Suprapubic skin (tissue), 4 donors: ENCODE measurements at regions not wholly inside any gene's neighbourhood (a gene's known extent, or its start where the extent isn't known, plus 50 kb on each side); places are given as distances from the start of the nearest gene placed in this dataset.

Experiments used
- DNase-seq, 2 donors: peaks; one replicate each; pipeline ENCODE4 v3.0.0-alpha.2; 2019; ENCODE audit warnings: low spot score in 2 of 2
- H3K27ac ChIP-seq: fragments of 200-600 bp; sonication (generic); one replicate; pipeline ENCODE4 v1.5.1; 2019
- H3K27me3 ChIP-seq: fragments of 200-600 bp; sonication (generic); one replicate; pipeline ENCODE4 v1.5.1; 2019
- H3K36me3 ChIP-seq: fragments of 200-600 bp; sonication (generic); one replicate; pipeline ENCODE4 v1.5.1; 2019
- H3K4me1 ChIP-seq: fragments of 200-600 bp; sonication (generic); one replicate; pipeline ENCODE4 v1.5.1; 2019
- H3K4me3 ChIP-seq: fragments of 200-600 bp; sonication (generic); one replicate; pipeline ENCODE4 v1.5.1; 2019; ENCODE audit warnings: mild to moderate bottlenecking
- H3K9me3 ChIP-seq: fragments of 200-600 bp; sonication (generic); one replicate; pipeline ENCODE4 v1.5.1; 2019
- CTCF ChIP-seq, 2 donors: fragments of 200-600 bp in 1 of 2; fragments of 450-650 bp in 1 of 2; sonication (generic) in 1 of 2; IDR thresholded peaks; one replicate each; pipeline ENCODE4 v1.5.1; 2016 to 2019; ENCODE audit warnings: antibody characterized with exemption in 2 of 2, mild to moderate bottlenecking in 1 of 2, moderate library complexity in 1 of 2
- EP300 ChIP-seq: sonication (generic); formaldehyde crosslinking; IDR thresholded peaks from one replicate; pipeline ENCODE4 v1.6.1; 2017; ENCODE audit warnings: antibody characterized with exemption
- POLR2A ChIP-seq, 2 donors: fragments of 450-650 bp; IDR thresholded peaks; one replicate each; pipeline ENCODE4 v1.6.1; 2017; ENCODE audit warnings: antibody characterized with exemption in 2 of 2, mild to moderate bottlenecking in 2 of 2, moderate library complexity in 2 of 2
- POLR2AphosphoS5 ChIP-seq, 3 donors: sonication (generic); formaldehyde crosslinking; IDR thresholded peaks; one replicate each; pipeline ENCODE4 v1.6.1; 2017; ENCODE audit warnings: antibody characterized with exemption in 3 of 3
- WGBS: methylation state at CpG from one replicate; pipeline ENCODE4 v1.1.5; 2018; 5-methylcytosine and 5-hydroxymethylcytosine counted together

GRCh38 chr21:38993561-38993960, 187.8 kb downstream of the ETS2 start:
- Histone ChIP-seq H3K36me3 (no peaks in the 10 kb centered on the region), H3K9me3 (no peaks in the 10 kb centered on the region), H3K27ac (peak overlapping the region; percentile 30), H3K4me1 (peaks cover 63% of the 10 kb centered on the region), H3K4me3 (no peak overlapping the region), H3K27me3 (no peaks in the 10 kb centered on the region)
- no peak for TF ChIP-seq POLR2A (IDR thresholded peaks at IDR 0.05)
- peak in 1 of 3 donors; percentile 36 for TF ChIP-seq POLR2AphosphoS5 (IDR thresholded peaks at IDR 0.05)
- 27% methylated on average over 4 of the region's 4 CpGs for WGBS
- no peak for DNase-seq

- Histone ChIP-seq H3K27ac (peak overlapping the region; percentile 30), H3K4me3 (no peak overlapping the region), H3K4me1 (peaks cover 71% of the 10 kb centered on the region), H3K27me3 (no peaks in the 10 kb centered on the region), H3K9me3 (no peaks in the 10 kb centered on the region), H3K36me3 (no peaks in the 10 kb centered on the region)
- TF ChIP-seq CTCF (IDR thresholded peaks at IDR 0.05) (no peak), POLR2A (IDR thresholded peaks at IDR 0.05) (no peak), POLR2AphosphoS5 (IDR thresholded peaks at IDR 0.05) (no peak), EP300 (no peak)
- DNase-seq, result no peak
- 49% methylated on average over 3 of the region's 3 CpGs for WGBS
Observed at GRCh38 chr21:38992737-38993136, 187.0 kb downstream of the ETS2 start.

- H3K27ac ChIP-seq, result peak overlapping the region; percentile 53
- peaks cover 90% of the 10 kb centered on the region for H3K4me1 ChIP-seq
- H3K4me3 ChIP-seq, result no peak overlapping the region
- no peaks in the 10 kb centered on the region for H3K36me3 ChIP-seq
- no peaks in the 10 kb centered on the region for H3K27me3 ChIP-seq
- DNase-seq, result no peak
- TF ChIP-seq CTCF (IDR thresholded peaks at IDR 0.05) (no peak), EP300 (no peak), POLR2A (IDR thresholded peaks at IDR 0.05) (no peak), POLR2AphosphoS5 (IDR thresholded peaks at IDR 0.05) (no peak)
- 25% methylated on average over 4 of the region's 12 CpGs for WGBS
- H3K9me3 ChIP-seq, result no peaks in the 10 kb centered on the region
Observed at GRCh38 chr21:38990424-38990794, 184.7 kb downstream of the ETS2 start.

DNA sequence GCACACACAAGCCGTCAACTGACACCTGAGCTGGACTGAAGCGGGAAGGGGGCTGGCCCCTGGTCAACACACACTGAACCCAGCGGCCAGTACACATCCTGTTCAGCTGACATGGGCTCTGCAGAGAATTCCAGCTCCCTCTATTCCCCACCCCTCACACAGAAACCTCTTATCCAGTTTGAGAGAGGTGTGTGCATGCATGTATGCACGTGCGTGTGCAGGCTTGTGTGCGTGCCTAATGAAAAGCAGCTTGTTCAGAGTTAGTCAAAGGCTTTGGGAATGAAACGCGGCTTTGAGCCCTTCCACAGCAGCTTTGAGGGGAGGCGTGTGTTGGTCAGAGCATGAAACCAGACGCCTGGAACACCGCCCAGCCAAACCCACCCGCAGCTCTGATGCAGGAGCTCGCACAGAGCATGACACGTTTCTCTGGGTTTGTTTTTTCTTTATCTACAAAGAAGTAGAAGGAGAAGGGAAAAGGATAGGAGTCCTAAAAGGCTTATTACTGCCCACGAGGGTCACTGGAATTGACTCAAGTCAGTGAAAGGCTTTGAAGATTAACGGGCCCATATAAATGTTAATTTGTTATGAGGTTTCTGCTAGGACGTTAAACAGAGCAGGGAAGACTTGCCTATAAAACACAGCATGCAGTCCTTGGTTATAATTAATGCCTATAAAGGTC, 184.2 kb downstream of the ETS2 start:
- Histone ChIP-seq H3K36me3 (no peaks in the 10 kb centered on the region), H3K9me3 (no peaks in the 10 kb centered on the region), H3K4me3 (no peak overlapping the region), H3K27me3 (no peaks in the 10 kb centered on the region), H3K4me1 (peaks cover 96% of the 10 kb centered on the region), H3K27ac (peak overlapping the region; percentile 53)
- TF ChIP-seq POLR2A (IDR thresholded peaks at IDR 0.05) (no peak), CTCF (IDR thresholded peaks at IDR 0.05) (no peak), POLR2AphosphoS5 (IDR thresholded peaks at IDR 0.05) (no peak), EP300 (no peak)
- DNase-seq, result no peak
- WGBS, result 16% methylated on average over 17 of the region's 17 CpGs

- 61% methylated on average over 11 of the region's 11 CpGs for WGBS
- no peak overlapping the region for H3K27ac ChIP-seq
- no peak overlapping the region for H3K4me3 ChIP-seq
- no peak for DNase-seq
- no peaks in the 10 kb centered on the region for H3K9me3 ChIP-seq
- TF ChIP-seq CTCF (IDR thresholded peaks at IDR 0.05), result no peak
- no peak for TF ChIP-seq EP300
- TF ChIP-seq POLR2AphosphoS5 (IDR thresholded peaks at IDR 0.05), result no peak
- no peak for TF ChIP-seq POLR2A (IDR thresholded peaks at IDR 0.05)
- peaks cover 99% of the 10 kb centered on the region for H3K4me1 ChIP-seq
- H3K36me3 ChIP-seq, result no peaks in the 10 kb centered on the region
- H3K27me3 ChIP-seq, result no peaks in the 10 kb centered on the region
Observed at GRCh38 chr21:38989379-38989744, 183.6 kb downstream of the ETS2 start.
